ENCODE measurements at regions not wholly inside any gene's neighbourhood (a gene's known extent, or its start where the extent isn't known, plus 50 kb on each side); places are given as distances from the start of the nearest gene placed in this dataset.

DNA sequence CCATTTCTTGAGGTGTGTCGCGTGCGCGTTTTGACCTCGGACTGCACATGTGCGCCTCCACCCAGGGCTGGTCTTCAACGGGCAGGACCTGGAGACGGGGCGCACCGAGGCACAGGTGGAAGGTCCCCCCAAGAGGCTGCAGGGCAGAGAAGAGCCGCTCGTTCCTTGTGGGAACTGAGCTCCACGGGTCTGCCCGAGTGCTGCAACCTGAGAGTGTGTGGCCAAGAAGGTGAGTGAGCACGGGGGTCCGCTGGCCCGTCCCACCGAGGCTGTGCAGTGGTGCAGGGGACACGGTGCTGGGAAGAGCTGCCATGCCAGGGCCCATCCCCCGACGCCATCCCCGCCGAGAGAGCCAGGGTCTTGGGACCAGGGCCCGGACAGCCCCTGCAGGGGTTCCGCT lies 268.3 kb downstream of the GALR1 start:
- Histone ChIP-seq H3K27me3 (ENCODE audit: insufficient read depth, low read length, poor library complexity) (no peaks in the 10 kb centered on the region), H3K36me3 (ENCODE audit: insufficient read depth, low read length) (no peaks in the 10 kb centered on the region), H3K4me3 (ENCODE audit: low read depth in 1 of 2, low read length in 2 of 2) (no peak overlapping the region), H3K4me1 (ENCODE audit: insufficient read depth, low read length) (no peaks in the 10 kb centered on the region), H2AFZ (ENCODE audit: low read depth, low read length) (no peak overlapping the region), H3K9ac (ENCODE audit: low read depth, low read length) (no peak overlapping the region), H3K27ac (ENCODE audit: low read length) (no peak overlapping the region), H3K79me2 (ENCODE audit: insufficient read depth, low read length) (no peaks in the 10 kb centered on the region), H3K4me2 (ENCODE audit: insufficient read depth, low read length) (no peak overlapping the region), H3K9me3 (ENCODE audit: insufficient read depth, low read length, severe bottlenecking) (peaks cover 3% of the 10 kb centered on the region), H4K20me1 (ENCODE audit: insufficient read depth, low read length) (no peaks in the 10 kb centered on the region)
- no peak for DNase-seq
- TF ChIP-seq, protein P1, sequence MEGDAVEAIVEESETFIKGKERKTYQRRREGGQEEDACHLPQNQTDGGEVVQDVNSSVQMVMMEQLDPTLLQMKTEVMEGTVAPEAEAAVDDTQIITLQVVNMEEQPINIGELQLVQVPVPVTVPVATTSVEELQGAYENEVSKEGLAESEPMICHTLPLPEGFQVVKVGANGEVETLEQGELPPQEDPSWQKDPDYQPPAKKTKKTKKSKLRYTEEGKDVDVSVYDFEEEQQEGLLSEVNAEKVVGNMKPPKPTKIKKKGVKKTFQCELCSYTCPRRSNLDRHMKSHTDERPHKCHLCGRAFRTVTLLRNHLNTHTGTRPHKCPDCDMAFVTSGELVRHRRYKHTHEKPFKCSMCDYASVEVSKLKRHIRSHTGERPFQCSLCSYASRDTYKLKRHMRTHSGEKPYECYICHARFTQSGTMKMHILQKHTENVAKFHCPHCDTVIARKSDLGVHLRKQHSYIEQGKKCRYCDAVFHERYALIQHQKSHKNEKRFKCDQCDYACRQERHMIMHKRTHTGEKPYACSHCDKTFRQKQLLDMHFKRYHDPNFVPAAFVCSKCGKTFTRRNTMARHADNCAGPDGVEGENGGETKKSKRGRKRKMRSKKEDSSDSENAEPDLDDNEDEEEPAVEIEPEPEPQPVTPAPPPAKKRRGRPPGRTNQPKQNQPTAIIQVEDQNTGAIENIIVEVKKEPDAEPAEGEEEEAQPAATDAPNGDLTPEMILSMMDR (IDR thresholded peaks at IDR 0.05; ENCODE audit: borderline replicate concordance, extremely low read depth, low read length, poor library complexity, severe bottlenecking), result no peak
- no peak for TF ChIP-seq EZH2 (IDR thresholded peaks at IDR 0.05; ENCODE audit: borderline replicate concordance, low read depth, low read length, severe bottlenecking)
- no peak for ATAC-seq (ENCODE audit: insufficient read depth, low read depth)

DNA sequence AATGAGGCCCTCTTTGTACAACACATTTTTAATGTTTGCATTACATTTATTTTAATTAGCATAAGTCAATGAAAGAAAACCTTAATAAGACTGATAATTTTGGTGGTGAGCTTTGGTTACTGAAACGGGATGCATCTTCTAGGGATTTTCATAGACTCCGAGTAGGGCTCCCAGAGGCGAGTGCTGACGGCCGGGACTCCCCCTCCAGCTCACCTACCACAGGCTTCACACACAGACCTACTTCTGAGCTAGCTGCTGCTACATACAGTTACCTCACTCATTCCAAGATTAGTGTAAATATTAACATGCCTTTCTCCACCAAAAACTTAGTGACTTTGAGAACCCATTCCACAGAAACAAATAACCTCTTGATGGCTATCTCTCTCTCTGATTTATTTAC lies 271.1 kb downstream of the GALR1 start:
- H3K27ac ChIP-seq (ENCODE audit: low read length), result no peak overlapping the region
- no peaks in the 10 kb centered on the region for H3K79me2 ChIP-seq (ENCODE audit: insufficient read depth, low read length)
- H3K9me3 ChIP-seq (ENCODE audit: insufficient read depth, low read length, severe bottlenecking), result no peaks in the 10 kb centered on the region
- no peaks in the 10 kb centered on the region for H3K4me1 ChIP-seq (ENCODE audit: insufficient read depth, low read length)
- DNase-seq, result no peak
- no peak overlapping the region for H3K9ac ChIP-seq (ENCODE audit: low read depth, low read length)
- no peaks in the 10 kb centered on the region for H3K27me3 ChIP-seq (ENCODE audit: insufficient read depth, low read length, poor library complexity)
- H3K36me3 ChIP-seq (ENCODE audit: insufficient read depth, low read length), result no peaks in the 10 kb centered on the region
- no peaks in the 10 kb centered on the region for H4K20me1 ChIP-seq (ENCODE audit: insufficient read depth, low read length)
- no peak overlapping the region for H3K4me2 ChIP-seq (ENCODE audit: insufficient read depth, low read length)
- H3K4me3 ChIP-seq (ENCODE audit: low read depth in 1 of 2, low read length in 2 of 2), result no peak overlapping the region
- TF ChIP-seq, protein P1 (IDR thresholded peaks at IDR 0.05; ENCODE audit: borderline replicate concordance, extremely low read depth, low read length, poor library complexity, severe bottlenecking), result no peak
- no peak for TF ChIP-seq EZH2 (IDR thresholded peaks at IDR 0.05; ENCODE audit: borderline replicate concordance, low read depth, low read length, severe bottlenecking)
- no peak overlapping the region for H2AFZ ChIP-seq (ENCODE audit: low read depth, low read length)
- ATAC-seq (ENCODE audit: insufficient read depth, low read depth), result no peak

DNA sequence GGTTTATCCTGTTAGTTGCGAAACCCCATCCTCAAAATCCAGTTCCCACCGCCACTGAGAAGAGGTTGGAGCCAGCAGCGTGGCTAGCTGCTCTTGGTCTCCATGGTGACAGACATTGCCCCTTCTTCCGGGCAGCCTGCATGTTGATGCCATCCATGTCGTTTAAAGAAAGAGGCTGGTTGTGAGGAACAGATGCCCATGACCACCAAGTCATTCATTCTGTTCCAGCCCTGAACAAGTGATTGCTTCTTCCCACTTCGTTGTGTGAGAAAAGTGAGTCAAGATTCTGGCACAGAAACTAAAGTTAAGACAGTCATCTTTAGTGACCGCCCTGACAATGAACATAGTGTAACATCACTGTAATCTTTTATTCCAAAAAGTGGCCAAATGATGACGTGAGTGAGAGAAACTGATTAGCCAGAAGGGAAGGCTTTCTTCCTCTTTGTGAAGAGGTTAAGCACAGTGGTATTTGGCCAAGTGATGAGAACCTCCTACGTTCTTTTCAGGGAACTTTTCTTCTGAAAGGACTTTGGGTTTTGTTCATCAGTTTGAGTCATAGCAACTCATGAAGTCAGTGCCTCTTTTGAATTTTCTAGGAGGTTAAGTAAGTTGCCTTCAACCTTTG lies 272.5 kb downstream of the GALR1 start:
- H3K36me3 ChIP-seq (ENCODE audit: insufficient read depth, low read length), result no peaks in the 10 kb centered on the region
- H3K27ac ChIP-seq (ENCODE audit: low read length), result no peak overlapping the region
- DNase-seq (no peak), ATAC-seq (ENCODE audit: insufficient read depth, low read depth) (no peak)
- H2AFZ ChIP-seq (ENCODE audit: low read depth, low read length), result no peak overlapping the region
- H3K4me1 ChIP-seq (ENCODE audit: insufficient read depth, low read length), result no peaks in the 10 kb centered on the region
- H4K20me1 ChIP-seq (ENCODE audit: insufficient read depth, low read length), result no peaks in the 10 kb centered on the region
- no peak overlapping the region for H3K4me2 ChIP-seq (ENCODE audit: insufficient read depth, low read length)
- no peak overlapping the region for H3K4me3 ChIP-seq (ENCODE audit: low read depth in 1 of 2, low read length in 2 of 2)
- no peaks in the 10 kb centered on the region for H3K79me2 ChIP-seq (ENCODE audit: insufficient read depth, low read length)
- no peaks in the 10 kb centered on the region for H3K27me3 ChIP-seq (ENCODE audit: insufficient read depth, low read length, poor library complexity)
- TF ChIP-seq, protein P1 (IDR thresholded peaks at IDR 0.05; ENCODE audit: borderline replicate concordance, extremely low read depth, low read length, poor library complexity, severe bottlenecking), result no peak
- TF ChIP-seq EZH2 (IDR thresholded peaks at IDR 0.05; ENCODE audit: borderline replicate concordance, low read depth, low read length, severe bottlenecking), result no peak
- peaks cover 4% of the 10 kb centered on the region for H3K9me3 ChIP-seq (ENCODE audit: insufficient read depth, low read length, severe bottlenecking)
- H3K9ac ChIP-seq (ENCODE audit: low read depth, low read length), result no peak overlapping the region

Data from DND-41 (cell line).